Right lobe of liver (tissue), 4 donors: ENCODE measurements at regions not wholly inside any gene's neighbourhood (a gene's known extent, or its start where the extent isn't known, plus 50 kb on each side); places are given as distances from the start of the nearest gene placed in this dataset.

ENCODE experiments used
- CTCF ChIP-seq, 4 donors: fragments of 200-600 bp in 3 of 4; fragments of 450-650 bp in 1 of 4; IDR thresholded peaks; one replicate each; pipeline versions ENCODE4 v1.5.1 to v1.8.0; 2016 to 2022; ENCODE audit warnings: antibody characterized with exemption in 4 of 4, mild to moderate bottlenecking in 2 of 4
- POLR2A ChIP-seq: fragments of 450-650 bp; IDR thresholded peaks from one replicate; pipeline ENCODE4 v1.6.1; 2017; ENCODE audit warnings: antibody characterized with exemption, mild to moderate bottlenecking
- donor health status: DM: no; HTN: no; CAD: no.
- donor health status: DM: no; HTN: no; CAD: no.
- donor health status: DM: no; HTN: yes; CAD: no.

DNA sequence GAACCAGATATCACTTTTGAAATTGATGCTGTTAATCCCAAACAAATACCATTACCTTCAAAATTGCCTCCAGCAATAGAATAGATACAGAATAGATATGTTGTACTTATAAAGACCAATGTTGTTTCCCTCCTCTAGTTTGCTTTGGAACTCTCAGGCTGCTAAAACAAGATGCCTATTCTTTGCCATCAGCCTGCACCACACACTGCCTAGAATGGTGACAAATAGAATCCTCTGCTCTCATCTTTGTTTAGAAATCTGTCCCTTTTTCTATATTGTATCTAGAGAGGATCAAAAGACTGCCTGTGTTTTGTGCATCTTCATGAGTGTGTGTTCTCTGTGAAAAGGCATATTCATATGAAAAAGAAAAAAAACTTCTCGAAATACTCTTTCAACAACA, 349.2 kb upstream of the CCDC54 start:
- TF ChIP-seq CTCF (IDR thresholded peaks at IDR 0.05) (no peak), POLR2A (no peak)
